DMS114 treated with DMSO at 0.1 percent for 48 hours (cell line): ENCODE measurements at regions not wholly inside any gene's neighbourhood (a gene's known extent, or its start where the extent isn't known, plus 50 kb on each side); places are given as distances from the start of the nearest gene placed in this dataset.
"Not testable (repeated sequence)": the region's sequence is repeated elsewhere in the genome, so short reads cannot be mapped to it uniquely, and the experiment has no call there.

Experiments
- DNase-seq: peaks from one replicate; lab custom pipeline; 2025; ENCODE audit not compliant: unreplicated experiment; lab: John Stamatoyannopoulos, UW

GRCh38 chr1:163973586-163973985, 585.4 kb upstream of the PBX1 start:
- DNase-seq, result no peak

DNA sequence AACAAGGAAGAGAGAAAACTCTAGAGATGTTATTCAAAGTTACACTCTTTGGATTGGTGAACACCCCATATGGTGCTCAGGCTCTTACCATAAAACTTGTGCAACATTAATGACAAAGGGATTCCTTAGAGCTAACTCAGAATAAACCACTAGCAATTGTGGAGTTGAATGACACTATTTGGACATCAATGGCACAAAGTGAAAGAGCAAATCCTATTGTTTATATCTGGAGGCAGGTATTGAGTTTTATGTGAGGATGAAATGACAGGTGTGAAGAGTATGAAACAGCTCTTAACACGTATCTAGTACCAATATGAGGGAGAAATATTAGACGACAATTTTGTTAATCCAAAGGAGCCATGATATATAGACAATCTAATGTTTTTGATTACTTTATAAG, 584.9 kb upstream of the PBX1 start:
- DNase-seq, result no peak

- DNase-seq, result no peak
Measured at GRCh38 chr1:163980394-163980793, 578.6 kb upstream of the PBX1 start.

DNA sequence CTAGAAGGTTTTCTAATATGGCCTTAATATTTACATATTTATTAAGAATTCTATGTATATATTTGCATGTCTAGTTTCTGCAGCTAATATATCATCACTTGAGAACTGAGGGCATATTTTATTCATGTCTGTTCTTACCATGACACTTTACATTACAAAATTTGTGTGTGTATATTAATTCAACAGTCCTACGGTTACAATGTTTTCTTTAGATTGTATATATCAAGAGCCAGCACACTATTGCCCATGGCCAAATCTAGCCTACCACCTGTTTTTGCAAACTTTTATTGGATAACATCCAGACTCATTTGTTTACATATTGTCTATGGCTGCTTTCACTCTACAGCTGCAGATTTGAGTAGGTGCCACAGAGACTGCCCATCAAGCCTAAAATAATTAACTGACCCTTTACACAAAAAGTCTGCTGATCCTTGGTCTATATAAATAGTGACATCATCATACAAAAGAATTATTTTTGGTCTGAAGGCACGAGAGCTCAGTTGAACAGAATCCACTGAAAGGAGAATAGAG, 577.4 kb upstream of the PBX1 start:
- DNase-seq, result no peak

DNA sequence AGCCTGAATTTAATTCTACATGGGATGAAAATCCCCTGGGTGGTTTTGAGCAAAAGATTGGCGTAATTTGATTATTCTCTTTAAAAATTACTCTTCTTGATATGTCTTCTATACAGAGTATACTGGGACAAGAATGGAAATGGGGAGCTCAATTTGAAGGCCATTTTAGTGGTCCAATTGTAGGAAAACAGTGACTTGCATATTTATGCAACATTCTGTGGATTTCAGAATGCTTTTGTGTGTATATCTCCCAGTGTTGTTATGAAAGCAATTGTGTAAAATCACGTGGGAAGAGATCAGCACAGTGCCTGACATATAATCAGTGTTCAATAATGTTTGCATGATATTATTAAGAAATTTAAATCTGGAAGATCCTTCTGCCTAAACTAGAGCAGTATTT, 575.9 kb upstream of the PBX1 start:
- DNase-seq, result no peak

- no peak for DNase-seq
Measured at GRCh38 chr1:163985700-163986099, 573.3 kb upstream of the PBX1 start.

DNA sequence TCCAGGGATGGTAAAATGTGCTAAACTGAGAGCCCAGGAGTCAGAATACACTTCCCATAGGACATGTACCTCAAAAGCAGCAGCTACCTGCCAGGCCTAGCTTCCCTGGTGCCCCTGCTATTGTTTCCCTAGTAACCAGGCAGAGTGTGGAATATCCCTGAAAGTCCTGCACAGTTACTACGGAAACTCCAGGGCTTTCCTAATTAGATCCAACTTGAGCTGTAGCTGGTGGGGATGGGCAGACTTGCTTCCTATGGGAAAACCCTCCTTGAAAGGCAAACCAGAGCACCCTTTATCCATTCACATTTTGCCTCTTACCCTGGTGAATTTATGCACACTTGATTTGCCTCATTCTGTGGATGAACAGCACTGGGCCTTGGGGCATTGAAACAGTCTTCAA, 559.9 kb upstream of the PBX1 start:
- no peak for DNase-seq

DNA sequence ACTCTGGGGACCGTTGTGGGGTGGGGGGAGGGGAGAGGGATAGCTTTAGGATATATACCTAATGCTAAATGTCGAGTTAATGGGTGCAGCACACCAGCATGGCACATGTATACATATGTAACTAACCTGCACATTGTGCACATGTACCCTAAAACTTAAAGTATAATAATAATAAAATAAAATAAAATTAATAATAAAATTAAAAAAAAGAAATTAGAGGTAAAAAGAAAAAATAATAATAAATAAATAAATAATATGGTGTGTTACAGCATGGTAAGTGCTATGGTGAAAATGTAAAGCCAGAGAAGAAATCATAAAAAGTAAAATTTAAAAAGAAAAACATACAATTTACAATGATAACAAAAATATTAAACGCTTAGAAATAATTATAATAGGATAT, 552.8 kb upstream of the PBX1 start:
- not testable (repeated sequence) for DNase-seq

DNA sequence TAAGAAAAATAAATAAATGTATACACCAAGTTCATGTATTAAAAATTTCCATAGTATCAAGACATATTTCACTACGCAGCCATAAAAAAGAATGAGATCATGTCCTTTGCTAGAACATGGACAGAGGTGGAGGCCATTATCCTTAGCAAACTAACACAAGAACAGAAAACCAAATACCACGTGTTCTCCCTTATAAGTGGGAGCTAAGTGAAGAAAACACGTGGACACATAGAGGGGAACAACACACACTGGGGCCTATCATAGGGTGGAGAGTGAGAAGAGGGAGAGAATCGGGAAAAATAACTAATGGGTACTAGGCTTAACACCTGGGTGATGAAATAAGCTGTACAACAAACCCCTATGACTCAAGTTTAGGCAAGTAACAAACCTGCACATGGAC, 552.4 kb upstream of the PBX1 start:
- DNase-seq, result no peak

- DNase-seq, result no peak
Measured at GRCh38 chr1:164017239-164017638, 541.7 kb upstream of the PBX1 start.

DNA sequence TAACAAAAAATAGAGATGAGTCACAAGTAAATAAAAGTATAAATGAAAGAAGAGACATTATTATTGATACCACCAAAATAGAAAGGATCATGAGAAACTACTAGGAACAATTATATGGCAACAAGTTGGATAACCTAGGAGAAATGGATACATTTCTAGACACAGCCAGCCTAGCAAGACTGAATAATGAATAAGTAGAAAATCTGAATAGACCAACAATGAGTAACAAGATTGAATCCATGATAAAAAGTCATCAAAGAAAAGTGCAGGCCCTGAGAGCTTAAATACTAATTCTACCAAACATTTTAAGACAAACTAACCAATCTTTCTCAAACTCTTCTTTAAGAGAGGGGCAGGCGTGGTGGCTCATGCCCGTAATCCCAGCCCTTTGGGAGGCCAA, 538.6 kb upstream of the PBX1 start:
- DNase-seq, result no peak

- no peak for DNase-seq
Measured at GRCh38 chr1:164021813-164022212, 537.2 kb upstream of the PBX1 start.

- DNase-seq, result no peak
Measured at GRCh38 chr1:164033782-164034181, 525.2 kb upstream of the PBX1 start.

DNA sequence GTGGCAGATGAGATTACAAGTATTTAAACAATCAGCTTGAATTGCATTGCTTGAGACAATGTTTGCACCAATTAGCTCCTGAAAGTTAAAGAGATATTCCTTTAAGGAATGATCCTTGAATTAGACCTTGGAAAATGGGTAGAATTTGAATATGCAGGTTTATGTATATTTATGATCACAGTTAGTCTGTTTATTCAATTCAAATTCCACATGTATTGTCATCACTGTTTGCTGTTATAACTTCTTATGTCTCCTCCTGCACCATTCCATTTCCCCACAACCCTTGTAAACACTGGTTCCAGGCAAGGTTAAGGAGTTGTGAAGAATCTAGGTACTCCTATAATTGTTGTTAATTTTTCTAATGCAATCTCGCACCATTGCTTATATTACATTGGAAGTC, 518.2 kb upstream of the PBX1 start:
- no peak for DNase-seq

DNA sequence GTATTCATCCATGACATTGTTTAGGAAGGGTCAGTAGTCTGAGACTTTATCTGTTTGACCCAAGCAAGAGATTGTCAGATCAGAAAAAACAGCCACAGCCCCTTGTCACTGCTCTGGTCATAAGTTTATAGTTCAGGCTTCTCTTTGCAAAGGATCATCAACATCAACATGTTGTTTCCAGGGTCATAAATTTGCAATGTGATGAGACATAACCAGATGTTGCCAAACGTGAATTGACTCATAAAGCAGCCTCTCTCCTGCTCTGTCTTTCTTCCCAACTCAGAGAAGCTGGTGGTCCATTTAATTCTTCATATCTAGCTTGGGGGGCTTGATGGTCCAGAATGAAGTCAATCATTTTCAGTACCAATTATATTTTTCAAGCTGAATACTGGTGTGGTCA, 507.2 kb upstream of the PBX1 start:
- DNase-seq, result no peak

DNA sequence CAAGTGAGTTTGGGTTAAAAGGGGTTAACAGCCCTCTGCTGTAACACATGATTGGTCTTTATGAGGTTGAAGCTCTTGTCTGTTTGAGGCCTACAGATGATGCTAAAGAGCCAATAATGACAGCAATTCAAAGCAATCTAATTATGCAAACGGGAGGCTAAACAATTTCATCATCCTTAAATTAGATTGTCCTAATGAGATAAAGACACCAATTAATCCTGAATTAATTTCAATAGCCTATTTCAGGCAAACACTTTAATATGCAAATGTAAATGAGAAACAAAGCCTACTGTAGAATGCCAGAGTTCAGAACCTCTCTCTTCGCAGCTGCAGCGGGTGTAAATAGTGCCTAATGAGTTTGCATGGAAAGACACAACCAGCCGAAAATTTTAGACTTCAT, 504.7 kb upstream of the PBX1 start:
- no peak for DNase-seq

GRCh38 chr1:164058198-164058597, 500.8 kb upstream of the PBX1 start:
- no peak for DNase-seq

GRCh38 chr1:164061528-164061927, 497.5 kb upstream of the PBX1 start:
- no peak for DNase-seq

DNA sequence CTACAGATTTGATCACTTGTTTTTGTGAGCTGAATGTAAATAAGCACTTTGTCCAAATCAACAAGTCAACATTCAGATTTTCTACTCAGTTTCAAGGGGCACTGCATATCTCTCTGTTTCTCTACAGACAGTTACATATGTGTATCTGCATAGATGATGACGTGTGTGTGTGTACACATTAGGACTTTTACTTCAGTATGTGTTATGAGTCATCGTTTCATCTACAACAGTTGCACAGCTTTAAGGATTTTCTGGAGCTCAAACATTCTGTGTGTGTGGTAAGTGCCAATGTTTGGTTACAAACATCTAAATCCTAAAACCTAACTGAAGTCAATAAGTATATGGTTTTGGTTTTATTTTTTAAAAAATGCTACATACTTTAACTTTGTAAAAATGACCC, 494.5 kb upstream of the PBX1 start:
- DNase-seq, result no peak

DNA sequence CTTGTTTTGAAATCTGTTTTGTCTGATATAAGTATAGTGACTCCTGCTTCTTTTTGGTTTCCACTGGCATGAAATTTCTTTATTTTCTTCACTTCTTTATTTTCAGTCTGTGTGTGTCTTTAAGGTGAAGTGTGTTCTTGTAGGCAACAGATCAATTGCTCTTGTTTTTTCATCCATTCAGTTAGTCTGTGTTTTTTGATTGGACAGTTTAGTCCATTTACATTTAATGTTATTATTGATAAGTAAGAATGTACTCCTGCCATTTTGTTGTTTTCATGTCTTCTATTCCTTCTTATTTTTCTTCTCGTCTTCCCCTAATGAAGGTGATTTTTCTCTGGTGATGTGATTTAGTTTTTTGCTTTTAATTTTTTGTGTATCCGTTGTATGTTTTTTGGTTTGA, 487.7 kb upstream of the PBX1 start:
- no peak for DNase-seq

DNA sequence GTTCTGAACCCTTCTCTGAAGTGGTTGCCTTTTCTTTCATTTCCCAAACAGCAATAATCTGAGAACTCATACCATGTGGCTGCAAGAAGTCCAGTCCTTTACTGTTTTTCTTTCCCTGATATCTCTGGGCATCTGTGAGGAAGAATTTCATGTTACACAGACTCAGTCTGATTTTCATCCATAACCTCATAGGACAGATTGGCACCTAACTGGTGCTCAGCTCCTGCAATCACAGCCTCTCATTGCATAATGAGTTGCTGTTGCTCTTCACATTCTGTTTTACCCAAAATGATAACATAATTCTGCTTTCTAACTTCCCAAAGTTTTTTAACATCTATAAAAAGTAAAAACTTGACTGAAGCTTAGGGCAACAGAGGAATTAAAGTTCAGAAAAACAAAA, 472.2 kb upstream of the PBX1 start:
- DNase-seq, result no peak

GRCh38 chr1:164087906-164088453, 471.0 kb upstream of the PBX1 start:
- no peak for DNase-seq

DNA sequence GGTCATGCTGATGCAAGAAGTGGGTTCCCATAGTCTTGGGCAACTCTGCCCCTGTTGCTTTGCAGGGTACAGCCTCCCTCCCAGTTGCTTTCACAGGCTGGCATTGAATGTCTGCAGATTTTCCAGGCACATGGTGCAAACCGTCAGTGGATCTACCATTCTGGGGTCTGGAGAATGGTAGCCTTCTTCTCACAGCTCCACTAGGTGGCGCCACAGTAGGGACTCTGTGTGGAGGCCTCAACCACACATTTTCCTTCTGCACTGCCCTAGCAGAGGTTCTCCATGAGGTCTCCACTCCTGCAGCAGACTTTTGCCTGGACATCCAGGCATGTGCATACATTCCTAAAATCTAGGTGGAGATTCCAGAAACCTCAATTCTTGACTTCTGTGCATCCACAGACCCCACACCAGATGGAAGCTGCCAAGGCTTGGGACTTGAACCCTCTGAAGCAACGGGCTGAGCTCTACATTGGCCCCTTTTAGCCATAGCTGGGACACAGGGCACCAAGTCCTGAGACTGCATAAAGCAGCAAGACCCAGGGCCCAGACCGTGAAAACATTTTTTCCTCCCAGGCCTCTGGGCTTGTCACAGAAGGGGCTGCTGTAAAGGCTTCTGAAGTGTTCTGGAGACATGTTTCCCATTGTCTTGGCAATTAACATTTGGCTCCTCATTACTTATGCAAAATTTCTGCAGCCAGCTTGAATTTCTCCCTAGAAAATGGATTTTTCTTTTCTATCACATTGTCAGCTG, 466.2 kb upstream of the PBX1 start:
- DNase-seq, result no peak
